ENCODE measurements at regions not wholly inside any gene's neighbourhood (a gene's known extent, or its start where the extent isn't known, plus 50 kb on each side); places are given as distances from the start of the nearest gene placed in this dataset.

DNA sequence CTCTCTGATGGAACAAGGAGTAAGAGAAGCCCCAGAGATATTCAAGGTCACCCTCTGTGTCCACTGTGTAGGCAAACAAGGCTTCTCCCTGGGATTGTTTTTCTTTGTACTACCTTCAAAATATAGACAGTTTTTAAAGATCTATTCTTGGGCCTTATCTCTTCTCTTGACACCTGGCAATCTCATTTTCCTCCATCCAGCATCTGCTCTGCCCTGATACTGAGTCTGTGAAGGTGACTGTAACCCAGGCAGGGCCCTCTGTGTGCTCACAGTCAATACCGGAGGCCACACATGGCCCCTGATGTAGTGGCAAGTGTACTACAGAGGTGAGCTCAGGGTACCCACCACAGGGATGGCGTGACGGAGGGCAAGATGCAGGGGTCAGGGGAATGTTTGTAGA lies 221.1 kb downstream of the SNX10 start:
- TF ChIP-seq EGR1 (IDR thresholded peaks at IDR 0.05) (no peak), TCF12 (IDR thresholded peaks at IDR 0.05; ENCODE audit: low read depth) (no peak), EP300 (IDR thresholded peaks at IDR 0.05; ENCODE audit: borderline replicate concordance) (no peak), RAD21 (IDR thresholded peaks at IDR 0.05; ENCODE audit: low read depth) (no peak), YY1 (IDR thresholded peaks at IDR 0.05; ENCODE audit: low read depth) (no peak), CREB1 (IDR thresholded peaks at IDR 0.05; ENCODE audit: low read depth) (no peak), TAF1 (IDR thresholded peaks at IDR 0.05; ENCODE audit: low read depth) (no peak), FOXM1 (IDR thresholded peaks at IDR 0.05; ENCODE audit: borderline replicate concordance, low read depth) (no peak), NFIC (IDR thresholded peaks at IDR 0.05) (no peak), CEBPB (IDR thresholded peaks at IDR 0.05) (no peak), ZBTB7A (IDR thresholded peaks at IDR 0.05; ENCODE audit: low read depth) (no peak)
- TF ChIP-seq, protein P1, sequence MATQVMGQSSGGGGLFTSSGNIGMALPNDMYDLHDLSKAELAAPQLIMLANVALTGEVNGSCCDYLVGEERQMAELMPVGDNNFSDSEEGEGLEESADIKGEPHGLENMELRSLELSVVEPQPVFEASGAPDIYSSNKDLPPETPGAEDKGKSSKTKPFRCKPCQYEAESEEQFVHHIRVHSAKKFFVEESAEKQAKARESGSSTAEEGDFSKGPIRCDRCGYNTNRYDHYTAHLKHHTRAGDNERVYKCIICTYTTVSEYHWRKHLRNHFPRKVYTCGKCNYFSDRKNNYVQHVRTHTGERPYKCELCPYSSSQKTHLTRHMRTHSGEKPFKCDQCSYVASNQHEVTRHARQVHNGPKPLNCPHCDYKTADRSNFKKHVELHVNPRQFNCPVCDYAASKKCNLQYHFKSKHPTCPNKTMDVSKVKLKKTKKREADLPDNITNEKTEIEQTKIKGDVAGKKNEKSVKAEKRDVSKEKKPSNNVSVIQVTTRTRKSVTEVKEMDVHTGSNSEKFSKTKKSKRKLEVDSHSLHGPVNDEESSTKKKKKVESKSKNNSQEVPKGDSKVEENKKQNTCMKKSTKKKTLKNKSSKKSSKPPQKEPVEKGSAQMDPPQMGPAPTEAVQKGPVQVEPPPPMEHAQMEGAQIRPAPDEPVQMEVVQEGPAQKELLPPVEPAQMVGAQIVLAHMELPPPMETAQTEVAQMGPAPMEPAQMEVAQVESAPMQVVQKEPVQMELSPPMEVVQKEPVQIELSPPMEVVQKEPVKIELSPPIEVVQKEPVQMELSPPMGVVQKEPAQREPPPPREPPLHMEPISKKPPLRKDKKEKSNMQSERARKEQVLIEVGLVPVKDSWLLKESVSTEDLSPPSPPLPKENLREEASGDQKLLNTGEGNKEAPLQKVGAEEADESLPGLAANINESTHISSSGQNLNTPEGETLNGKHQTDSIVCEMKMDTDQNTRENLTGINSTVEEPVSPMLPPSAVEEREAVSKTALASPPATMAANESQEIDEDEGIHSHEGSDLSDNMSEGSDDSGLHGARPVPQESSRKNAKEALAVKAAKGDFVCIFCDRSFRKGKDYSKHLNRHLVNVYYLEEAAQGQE (IDR thresholded peaks at IDR 0.05; ENCODE audit: low read depth): no peak
- TF ChIP-seq, protein P2, sequence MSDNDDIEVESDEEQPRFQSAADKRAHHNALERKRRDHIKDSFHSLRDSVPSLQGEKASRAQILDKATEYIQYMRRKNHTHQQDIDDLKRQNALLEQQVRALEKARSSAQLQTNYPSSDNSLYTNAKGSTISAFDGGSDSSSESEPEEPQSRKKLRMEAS (IDR thresholded peaks at IDR 0.05): no peak
- TF ChIP-seq, protein P3, sequence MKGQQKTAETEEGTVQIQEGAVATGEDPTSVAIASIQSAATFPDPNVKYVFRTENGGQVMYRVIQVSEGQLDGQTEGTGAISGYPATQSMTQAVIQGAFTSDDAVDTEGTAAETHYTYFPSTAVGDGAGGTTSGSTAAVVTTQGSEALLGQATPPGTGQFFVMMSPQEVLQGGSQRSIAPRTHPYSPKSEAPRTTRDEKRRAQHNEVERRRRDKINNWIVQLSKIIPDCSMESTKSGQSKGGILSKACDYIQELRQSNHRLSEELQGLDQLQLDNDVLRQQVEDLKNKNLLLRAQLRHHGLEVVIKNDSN (IDR thresholded peaks at IDR 0.05): no peak

Measured in Ishikawa (cell line).